ENCODE measurements at regions not wholly inside any gene's neighbourhood (a gene's known extent, or its start where the extent isn't known, plus 50 kb on each side); places are given as distances from the start of the nearest gene placed in this dataset.

DNA sequence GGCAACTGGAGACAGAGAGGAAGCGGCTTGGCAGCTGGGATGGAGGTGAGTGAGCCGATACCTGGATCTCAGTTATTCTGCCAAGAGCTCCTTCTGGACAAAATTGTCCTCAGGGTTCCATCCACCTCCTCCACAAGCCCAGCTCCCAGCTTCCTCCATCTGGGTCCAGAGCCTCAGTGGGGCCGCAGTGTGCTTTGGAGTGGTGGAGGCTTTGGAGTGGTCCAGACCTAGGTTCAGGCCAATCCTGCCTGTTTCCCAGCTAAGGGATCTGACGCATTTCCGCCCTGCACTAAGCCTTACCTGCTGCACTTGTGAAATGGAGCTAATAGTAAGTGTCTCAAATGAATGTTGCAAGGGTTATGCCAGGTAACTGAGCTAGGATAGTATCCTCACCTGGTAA, 355.7 kb upstream of the SHH start:
- in situ Hi-C loops (cut with HindIII; ENCODE audit: low sequenced_read_pairs): no loop called here

DNA sequence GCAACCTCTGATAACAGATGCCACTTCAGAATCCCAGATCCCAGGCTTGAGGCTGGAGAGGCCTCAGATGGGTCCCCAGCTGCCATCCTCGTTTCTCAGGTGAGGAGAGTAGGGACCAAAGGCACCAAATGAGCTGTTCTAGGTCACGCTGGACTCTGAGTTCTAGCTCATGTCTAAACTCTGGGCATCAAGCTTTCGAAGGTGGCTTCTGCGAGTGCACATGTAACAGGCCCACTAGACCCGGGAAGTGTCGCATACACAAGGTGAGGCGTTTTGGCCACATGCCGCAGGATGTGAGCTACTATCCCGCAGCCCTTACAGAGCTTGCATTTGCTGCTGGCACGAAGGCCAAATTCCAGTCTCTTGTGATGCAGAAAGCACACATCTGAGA, 355.1 kb upstream of the SHH start:
- in situ Hi-C loops (cut with HindIII; ENCODE audit: low sequenced_read_pairs): no loop called here

DNA sequence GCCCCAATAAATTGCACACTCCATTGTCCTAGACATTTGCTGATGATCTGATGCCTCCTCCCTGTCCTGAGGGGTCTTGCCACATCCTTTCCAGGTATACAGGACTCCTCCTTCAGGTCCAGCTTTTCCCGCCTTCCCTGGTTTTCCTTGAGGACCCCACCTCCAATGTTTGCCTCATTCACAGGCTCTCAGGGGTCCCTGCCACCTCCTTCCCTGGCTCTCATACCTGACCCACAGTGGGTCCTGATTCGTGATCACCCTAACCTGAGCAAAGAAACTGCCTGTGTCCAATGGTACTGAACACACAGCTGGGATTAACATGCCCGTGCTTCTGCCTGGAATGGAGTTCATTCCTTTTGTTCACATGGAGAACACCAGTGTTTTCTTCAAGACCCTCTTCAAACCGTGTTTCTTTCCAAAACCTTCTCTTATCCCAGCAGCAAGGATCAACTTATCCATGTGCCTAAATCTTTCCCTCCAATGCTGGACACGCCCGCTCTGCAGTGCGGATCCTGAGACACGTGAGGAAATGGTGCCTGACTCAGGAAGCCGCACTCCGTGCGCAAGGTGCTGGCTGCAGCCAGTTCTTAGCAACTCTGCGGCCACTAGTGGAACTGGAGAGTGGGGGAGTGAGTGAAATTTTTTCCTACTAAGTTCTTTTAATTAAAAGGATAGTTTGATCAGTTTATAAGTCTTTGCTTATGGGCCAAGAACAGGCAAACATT, 354.6 kb upstream of the SHH start:
- in situ Hi-C loops (cut with HindIII; ENCODE audit: low sequenced_read_pairs): no loop called here

DNA sequence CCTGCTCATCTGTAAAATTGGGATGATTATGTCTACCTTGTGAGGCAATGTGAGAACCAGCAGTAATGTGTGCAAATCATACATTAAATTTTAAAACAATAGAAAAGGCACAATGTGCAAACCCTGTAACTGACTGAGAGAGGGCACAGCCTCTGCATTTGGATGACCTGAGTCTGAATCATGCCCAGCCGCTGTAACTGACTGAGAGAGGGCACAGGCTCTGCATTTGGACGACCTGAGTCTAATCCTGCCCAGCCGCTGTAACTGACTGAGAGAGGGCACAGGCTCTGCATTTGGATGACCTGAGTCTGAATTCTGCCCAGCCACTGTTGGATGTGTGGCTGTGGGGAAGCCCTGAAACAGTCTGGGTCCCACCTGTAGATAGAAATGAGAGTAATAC, 351.5 kb upstream of the SHH start:
- in situ Hi-C loops (cut with HindIII; ENCODE audit: low sequenced_read_pairs): no loop called here

DNA sequence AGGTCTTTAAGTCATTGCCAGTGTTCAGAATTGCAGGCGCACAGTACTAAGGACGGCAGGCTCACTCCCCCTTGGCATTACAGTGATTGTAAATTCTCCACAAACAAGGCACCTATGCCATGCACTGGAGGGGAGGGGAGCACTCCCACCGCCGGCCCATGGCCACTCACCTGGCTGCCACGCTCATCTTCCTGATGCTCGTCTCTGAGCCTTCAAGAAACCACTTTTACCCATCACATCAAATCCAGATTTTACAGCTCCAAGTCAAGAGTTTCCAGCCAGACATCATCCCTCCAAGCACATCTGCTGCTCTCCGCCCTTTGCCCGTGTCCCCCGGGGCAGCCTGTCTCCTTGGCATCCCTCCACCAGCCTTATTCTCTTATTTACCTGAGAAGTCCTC, 350.2 kb upstream of the SHH start:
- in situ Hi-C loops (cut with HindIII; ENCODE audit: low sequenced_read_pairs): no loop called here

DNA sequence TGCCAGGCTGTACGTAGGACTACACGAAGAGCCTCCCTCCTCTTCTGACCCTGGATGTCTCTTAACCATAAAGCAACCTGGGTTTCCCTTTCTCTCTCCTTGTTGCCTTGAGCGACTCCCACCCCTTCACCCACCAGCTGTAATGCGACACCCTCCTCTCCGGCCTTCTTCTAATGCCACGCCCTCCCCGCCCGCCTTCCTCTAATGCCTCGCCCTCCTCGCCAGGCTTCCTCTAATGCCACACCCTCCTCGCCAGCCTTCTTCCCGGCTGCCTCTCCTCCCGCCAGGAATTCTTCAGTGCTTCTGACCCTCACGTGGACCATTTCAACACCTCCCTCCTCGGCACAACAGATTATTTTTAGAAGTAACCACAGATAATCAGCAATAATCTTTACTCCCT, 348.5 kb upstream of the SHH start:
- in situ Hi-C loops (cut with HindIII; ENCODE audit: low sequenced_read_pairs): no loop called here

DNA sequence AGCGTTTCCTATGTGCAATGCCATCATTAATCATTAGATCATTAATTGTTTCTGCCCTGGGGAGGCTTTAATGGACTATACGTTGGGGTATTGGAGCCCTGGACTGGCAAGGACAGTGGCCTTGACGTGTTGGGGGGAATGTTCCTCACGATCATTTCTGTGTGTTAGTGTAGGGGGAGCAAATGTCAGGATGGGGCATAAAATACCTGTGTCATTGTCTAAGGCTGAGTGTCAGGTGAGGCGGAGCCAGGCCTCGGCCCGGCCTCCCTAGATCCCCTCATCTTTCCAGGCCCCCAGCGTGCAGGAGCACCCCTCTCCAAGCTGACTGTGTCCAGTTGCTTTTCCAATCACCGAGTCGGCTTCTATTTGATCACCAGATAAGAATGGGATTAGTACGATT, 346.4 kb upstream of the SHH start:
- in situ Hi-C loops (cut with HindIII; ENCODE audit: low sequenced_read_pairs): no loop called here

DNA sequence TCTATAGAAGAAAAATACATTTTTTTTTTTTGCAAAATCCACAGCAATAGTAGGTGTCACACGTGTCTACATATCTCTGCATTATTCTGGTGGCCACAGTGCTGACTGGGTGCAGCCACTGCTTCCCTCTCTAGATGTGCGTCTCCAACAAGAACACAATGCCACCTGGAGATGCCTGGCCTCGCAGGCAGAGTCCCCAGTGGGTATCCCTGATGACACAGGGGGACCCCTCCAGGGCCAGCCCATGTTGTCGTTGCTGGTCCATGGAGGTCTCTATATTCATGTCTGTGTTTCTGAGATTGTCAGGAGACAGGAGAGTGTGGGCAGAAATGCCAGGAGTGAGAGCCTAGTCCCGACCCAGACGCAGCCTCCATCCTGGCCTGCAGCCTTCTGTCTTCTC, 345.9 kb upstream of the SHH start:
- in situ Hi-C loops (cut with HindIII; ENCODE audit: low sequenced_read_pairs): no loop called here

DNA sequence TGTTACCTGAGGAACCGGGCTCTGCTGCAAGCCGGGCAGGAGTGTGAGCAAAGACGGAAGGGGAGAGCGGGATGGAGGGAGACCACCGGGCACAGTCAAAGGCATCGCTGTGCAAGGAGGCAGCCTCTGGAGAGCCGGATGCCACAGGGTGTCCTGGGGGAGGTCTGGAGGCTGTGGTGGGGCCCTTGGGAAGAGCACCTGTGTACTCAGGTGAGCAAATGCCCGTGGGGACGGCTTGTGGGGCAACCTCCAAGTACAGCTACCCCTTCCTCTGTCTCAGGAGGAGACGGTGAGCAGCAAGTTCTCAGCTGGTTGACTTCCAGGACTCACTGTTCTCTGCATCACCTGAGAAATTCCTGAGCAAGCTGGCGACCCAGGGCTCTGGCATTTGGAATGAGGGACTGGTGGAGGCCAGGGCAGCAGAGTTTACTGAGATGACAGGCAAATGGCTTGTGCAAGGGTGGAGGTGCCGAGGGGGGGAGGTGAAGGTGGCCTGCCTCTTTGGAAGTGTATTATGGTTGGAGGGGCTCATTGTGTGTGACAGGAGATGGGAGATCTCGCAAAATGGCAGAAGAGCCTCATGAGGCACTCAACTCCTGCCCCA, 345.2 kb upstream of the SHH start:
- in situ Hi-C loops (cut with HindIII; ENCODE audit: low sequenced_read_pairs): no loop called here

DNA sequence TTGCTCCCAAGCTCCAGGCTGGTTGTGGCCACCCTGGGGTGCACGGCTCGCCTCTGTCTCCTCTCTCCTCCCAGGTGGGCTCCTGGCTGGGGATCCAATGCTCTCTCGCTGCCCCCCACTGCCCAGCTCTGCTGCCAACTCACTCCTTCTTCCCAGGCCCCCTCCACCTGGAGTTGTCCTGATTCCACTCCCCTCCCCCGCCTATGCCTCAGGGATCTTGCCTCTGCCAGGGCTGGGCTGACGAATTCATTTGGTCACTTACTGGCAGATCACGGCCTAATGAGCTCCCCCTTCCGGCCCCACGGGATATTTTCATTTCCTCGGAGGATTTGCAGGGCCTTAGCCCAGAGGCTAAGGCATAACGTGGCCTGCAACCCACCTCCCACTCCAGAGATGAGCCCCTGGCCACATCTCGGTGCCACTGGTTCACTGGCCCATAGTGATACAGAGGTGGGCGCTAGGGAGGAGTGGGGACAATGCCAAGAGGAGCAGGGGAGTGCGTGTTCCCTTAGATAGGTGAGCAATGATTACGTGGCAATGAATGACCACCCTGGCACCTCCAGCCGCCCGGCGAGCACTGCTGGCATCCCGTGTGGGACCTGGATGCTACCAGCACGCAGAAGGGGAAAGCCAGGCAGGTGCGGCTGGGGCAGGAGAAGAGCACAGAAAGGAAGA, 344.6 kb upstream of the SHH start:
- in situ Hi-C loops (cut with HindIII; ENCODE audit: low sequenced_read_pairs): no loop called here

DNA sequence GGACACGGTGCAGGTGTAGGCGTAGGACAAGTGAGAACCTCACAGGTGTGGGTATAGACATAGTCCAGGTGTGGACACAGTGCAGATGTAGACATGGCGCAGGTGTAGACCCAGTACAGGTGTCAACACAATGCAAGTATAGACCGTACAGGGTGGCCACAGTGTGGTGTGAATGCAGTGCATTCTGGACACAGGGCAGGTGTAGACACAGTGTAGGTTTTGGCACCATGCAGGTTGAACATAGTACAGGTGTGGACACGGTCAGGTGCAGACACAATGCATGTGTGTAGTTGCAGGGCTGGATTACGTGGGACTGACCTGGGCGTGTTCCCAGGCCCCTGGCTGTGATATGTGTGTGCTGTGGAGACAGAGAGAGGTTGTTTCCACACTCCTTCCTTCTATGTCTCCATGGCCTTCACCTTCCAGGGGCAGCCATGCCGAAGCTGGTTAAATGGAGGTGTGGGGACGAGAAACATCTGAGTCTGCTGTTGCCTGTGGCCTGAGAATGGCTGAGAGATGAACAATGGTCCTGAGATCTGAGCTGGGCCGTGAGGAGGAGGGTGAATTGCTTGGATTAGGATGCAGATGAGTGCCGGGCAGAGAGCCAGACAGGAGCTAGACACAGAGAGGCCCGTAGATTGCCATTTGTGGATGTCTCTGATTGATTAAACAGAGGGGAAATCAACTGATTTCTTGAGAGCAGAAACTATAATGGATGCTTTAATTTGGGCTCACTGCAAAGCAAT, 343.9 kb upstream of the SHH start:
- in situ Hi-C loops (cut with HindIII; ENCODE audit: low sequenced_read_pairs): no loop called here

DNA sequence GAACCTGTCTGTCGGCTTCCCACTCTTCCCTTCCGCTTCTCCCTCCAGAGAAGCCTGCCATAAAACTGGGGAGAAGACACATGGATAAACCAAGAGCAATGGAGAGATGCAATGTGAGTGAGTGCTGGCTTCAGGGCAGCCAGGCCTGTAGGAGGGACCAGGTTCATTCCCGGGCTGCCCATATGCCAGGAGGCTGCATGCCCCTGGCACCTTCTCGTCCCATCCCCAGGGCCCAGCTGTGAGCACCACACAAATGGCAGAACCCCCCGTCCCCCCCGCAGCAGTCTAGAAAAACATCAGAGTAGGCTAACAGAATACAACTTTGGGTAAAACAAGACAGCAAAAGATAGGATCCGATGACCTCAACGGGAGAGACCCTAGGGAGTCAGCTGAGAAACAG, 341.3 kb upstream of the SHH start:
- in situ Hi-C loops (cut with HindIII; ENCODE audit: low sequenced_read_pairs): no loop called here

DNA sequence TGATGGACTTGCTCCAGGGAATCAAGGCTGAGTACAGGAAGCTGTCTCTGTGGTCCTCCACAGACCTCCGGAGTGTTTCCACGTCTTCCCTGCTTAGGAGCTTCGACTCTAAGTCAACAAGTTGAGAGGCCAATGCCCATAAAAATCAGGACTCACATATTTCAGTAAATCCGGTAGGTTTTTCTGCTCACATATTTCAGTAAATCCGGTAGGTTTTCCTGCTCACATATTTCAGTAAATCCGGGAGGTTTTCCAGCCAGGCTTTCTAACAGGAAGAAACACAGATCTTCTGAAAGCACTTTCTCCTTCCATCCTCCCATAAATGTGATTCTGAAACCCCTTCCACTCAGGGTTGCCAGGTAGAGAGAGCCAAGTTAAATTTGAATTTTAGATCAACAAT, 340.1 kb upstream of the SHH start:
- in situ Hi-C loops (cut with HindIII; ENCODE audit: low sequenced_read_pairs): no loop called here

DNA sequence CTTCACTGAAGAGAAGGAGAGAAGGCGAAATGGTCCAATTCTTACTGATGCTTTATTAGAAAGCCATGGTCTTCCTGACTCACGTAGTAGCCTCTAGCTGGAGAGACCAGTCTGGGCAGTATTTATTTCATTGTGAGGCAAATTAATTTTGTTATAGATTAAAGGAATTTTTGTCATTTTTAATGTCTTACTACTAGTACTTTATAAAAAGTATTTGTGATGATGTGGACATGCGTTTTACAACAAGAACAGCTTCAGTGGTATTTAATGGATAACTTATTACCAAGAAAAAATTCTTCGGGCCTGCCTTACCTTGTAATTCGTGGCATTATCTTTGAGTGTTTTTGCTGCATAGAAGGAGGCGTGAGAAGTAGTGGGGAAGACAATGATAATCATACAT, 339.4 kb upstream of the SHH start:
- in situ Hi-C loops (cut with HindIII; ENCODE audit: low sequenced_read_pairs): no loop called here

DNA sequence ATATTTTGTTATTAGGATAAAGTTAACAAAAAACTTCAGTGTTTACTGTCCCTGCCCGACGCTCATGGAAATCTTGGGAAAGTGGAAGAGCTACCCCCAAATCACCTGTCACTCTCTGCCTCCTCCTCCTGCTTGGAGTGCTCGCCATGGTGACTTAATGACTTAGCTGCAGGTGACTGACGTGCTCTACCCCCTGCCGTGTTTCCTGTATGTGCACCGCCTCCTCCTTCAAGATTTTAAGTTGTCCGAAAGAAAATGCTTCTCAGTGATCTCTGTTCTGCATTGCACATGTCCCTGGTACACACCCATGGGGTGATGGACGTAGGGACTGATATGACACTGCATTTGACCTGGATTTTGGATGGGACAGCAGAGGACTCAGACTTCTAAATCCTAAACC, 338.8 kb upstream of the SHH start:
- in situ Hi-C loops (cut with HindIII; ENCODE audit: low sequenced_read_pairs): no loop called here

DNA sequence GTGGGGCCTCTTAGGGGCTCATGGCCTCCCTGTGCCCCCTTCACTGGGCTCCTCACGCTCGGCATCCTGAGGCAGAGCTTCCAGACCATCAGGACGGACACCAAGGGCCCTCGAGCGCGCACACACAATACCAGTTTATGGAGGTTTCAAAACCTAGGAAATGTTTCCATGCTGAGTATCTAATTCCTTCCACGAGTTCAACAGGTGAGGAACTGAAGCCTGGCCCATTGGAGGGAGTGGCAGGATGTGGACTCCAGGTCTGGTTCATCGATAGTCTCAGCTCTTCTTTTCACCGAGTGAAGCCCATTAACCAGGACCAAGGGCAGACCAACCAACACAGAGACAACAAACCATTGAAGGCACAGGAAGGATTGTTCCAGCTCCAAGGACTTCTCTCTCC, 336.7 kb upstream of the SHH start:
- in situ Hi-C loops (cut with HindIII; ENCODE audit: low sequenced_read_pairs): no loop called here

DNA sequence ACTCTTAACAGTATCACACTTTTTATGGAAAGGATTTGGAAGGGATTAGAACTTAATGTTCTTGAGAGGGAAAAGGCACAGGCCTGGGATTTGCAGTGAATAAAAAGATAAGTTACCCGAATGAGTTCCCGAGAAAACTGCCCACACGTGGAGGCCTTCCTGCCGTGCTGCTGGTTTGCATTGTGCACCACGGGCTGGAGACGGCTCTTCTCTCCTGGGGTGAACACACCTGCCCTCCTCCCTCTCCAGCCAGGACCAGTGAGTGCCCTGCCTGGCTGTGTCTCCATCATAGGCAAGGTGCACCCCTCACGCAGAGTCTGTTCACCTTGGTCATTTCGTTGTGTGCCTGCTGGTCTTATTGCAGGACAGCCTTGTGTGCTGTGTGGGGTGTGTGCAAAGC, 336.3 kb upstream of the SHH start:
- in situ Hi-C loops (cut with HindIII; ENCODE audit: low sequenced_read_pairs): no loop called here

DNA sequence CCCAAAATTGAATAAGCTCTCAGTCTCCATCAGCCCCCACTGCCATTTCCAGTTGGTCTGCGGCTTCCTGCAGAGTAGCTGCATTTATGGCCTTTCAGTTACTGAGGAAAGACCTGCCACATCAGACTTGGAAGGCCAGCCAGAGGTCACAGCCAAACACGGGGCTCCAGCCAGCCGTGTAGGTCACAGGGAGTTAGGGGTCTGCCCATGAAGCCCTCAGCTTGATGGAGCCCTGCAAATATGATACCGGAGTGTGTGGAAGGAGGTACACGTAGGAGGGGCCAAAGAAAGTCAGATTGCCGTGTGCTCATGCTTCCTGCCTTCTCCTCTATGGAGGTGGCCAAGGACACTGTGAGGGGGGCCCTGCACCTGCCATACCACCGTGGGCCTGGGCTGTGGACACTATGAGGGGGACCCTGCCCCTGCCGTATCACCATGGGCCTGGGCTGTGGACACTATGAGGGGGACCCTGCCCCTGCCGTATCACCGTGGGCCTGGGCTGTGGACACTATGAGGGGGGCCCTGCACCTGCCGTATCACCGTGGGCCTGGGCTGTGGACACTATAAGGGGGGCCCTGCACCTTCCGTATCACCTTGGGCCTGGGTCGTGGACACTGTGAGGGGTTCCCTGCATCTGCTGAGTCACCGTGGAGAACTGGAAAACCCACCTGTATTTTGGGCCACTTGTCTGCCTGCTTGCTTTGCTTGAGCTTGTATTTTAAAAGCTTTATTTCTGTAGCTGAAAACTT, 335.7 kb upstream of the SHH start:
- in situ Hi-C loops (cut with HindIII; ENCODE audit: low sequenced_read_pairs): no loop called here

DNA sequence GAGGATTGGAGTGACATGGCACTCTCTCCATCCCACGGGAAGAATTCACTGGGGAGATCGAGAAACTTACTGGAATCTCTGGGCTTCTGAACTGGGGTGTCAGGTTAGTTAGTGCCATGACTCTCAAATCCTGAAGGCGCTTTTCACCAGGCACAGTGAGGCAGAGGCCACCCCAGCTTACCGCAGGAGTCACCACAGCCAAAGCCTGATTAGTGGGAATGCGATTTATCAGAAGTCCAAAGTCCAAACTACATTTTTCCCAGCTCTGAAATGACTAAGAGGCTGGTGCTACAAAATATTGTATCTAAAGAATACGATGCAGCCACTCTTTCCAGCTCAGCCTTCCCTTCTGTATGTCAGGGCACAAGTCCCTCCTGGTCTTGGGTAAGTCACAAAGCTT, 334.8 kb upstream of the SHH start:
- in situ Hi-C loops (cut with HindIII; ENCODE audit: low sequenced_read_pairs): no loop called here

DNA sequence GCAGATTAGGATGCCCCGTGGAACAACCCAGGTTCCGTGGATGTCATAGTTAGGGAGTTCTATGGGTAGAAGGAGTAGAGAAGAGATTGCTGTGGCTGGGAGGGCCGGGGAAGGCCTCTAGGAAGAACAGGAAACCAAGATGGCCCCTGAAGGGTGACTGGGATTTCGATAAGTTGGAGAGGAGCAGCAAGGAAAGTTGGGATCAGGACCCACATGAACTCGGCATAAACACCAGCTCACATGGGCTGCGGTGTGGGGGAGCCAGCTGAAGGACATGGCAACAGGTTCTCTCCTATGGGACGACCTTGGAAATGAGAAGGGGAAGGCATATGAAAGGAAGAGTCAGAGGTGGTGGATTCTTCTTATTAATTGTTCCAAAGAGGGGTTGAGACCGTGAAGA, 333.7 kb upstream of the SHH start:
- in situ Hi-C loops (cut with HindIII; ENCODE audit: low sequenced_read_pairs): no loop called here

DNA sequence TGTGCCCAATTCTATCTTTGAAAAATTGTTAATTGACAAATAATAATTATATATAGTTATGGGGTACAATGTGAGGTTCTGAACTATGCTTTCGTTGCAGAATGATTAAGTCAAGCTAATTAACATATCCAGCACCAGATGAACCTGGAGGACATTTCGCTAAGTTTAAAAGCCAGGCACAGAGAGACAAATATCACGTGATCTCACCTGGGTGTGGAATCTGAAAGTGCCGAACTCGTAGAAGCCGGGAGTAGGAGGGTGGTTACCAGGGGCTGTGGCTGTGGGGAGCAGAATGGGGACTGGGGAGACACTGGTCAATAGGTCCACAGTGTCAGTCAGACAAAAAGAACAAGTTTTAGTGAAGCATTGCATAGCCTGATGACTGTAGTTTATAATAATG, 332.9 kb upstream of the SHH start:
- in situ Hi-C loops (cut with HindIII; ENCODE audit: low sequenced_read_pairs): no loop called here

Measured in DLD1 (cell line).